Mesenchymal stem cell (in vitro differentiated cells and primary cell): ENCODE measurements at regions not wholly inside any gene's neighbourhood (a gene's known extent, or its start where the extent isn't known, plus 50 kb on each side); places are given as distances from the start of the nearest gene placed in this dataset.

ENCODE experiments used
- DNase-seq: peaks from one replicate; pipeline ENCODE4 v3.0.0-alpha.2; 2013
- H2AFZ ChIP-seq: one replicate; pipeline ENCODE4 v1.6.1; 2013; ENCODE audit warnings: low read depth, mild to moderate bottlenecking, control low read depth, inconsistent platforms, low read length, moderate library complexity
- H2AK5ac ChIP-seq: 2 replicates; pipeline ENCODE4 v1.6.1; 2013; ENCODE audit warnings: low read length, moderate library complexity, mild to moderate bottlenecking, inconsistent platforms; ENCODE audit not compliant: severe bottlenecking
- H2BK120ac ChIP-seq: one replicate; pipeline ENCODE4 v1.6.1; 2013; ENCODE audit warnings: low read depth, mild to moderate bottlenecking, inconsistent platforms, low read length, moderate library complexity
- H2BK12ac ChIP-seq, 2 experiments: one replicate each; pipeline ENCODE4 v1.6.1; 2013; ENCODE audit warnings: inconsistent platforms in 2 of 2, low read length in 2 of 2, mild to moderate bottlenecking in 2 of 2, moderate library complexity in 2 of 2, control low read depth in 1 of 2
- H2BK15ac ChIP-seq: one replicate; pipeline ENCODE4 v1.6.1; 2013; ENCODE audit warnings: mild to moderate bottlenecking, low read depth, inconsistent platforms; ENCODE audit not compliant: poor library complexity, severe bottlenecking
- H2BK5ac ChIP-seq: 2 replicates; pipeline ENCODE4 v1.6.1; 2013; ENCODE audit warnings: low read depth, mild to moderate bottlenecking, low read length, control low read depth, inconsistent platforms; ENCODE audit not compliant: poor library complexity, severe bottlenecking
- H3K14ac ChIP-seq, 2 experiments: one replicate each; pipeline ENCODE4 v1.6.1; 2013; ENCODE audit warnings: inconsistent platforms in 2 of 2, low read length in 2 of 2, control low read depth in 1 of 2, mild to moderate bottlenecking in 1 of 2, moderate library complexity in 1 of 2
- H3K18ac ChIP-seq, 2 experiments: one replicate each; pipeline ENCODE4 v1.6.1; 2013; ENCODE audit warnings: inconsistent platforms in 2 of 2, low read length in 2 of 2, control low read depth in 1 of 2, low read depth in 1 of 2, mild to moderate bottlenecking in 1 of 2
- H3K23ac ChIP-seq, 2 experiments: one replicate each; pipeline ENCODE4 v1.6.1; 2013; ENCODE audit warnings: inconsistent platforms in 2 of 2, low read length in 2 of 2, mild to moderate bottlenecking in 2 of 2, moderate library complexity in 2 of 2, control low read depth in 1 of 2
- H3K27ac ChIP-seq: 2 replicates; pipeline ENCODE4 v1.5.1; 2013; ENCODE audit warnings: mild to moderate bottlenecking, moderate library complexity, low read length, control low read depth, inconsistent platforms; ENCODE audit not compliant: poor library complexity, severe bottlenecking
- H3K27me3 ChIP-seq, 2 experiments: 2 replicates each; pipeline versions ENCODE4 v1.6.1 to v1.7.0; 2013; ENCODE audit warnings: low read length in 2 of 2, mild to moderate bottlenecking in 2 of 2, moderate library complexity in 2 of 2, control low read depth in 1 of 2, inconsistent platforms in 1 of 2; ENCODE audit not compliant: control insufficient read depth in 1 of 2, insufficient read depth in 1 of 2
- H3K36me3 ChIP-seq, 2 experiments: 2 replicates each; pipeline versions ENCODE4 v1.6.1 to v1.7.0; 2013; ENCODE audit warnings: low read length in 2 of 2, control low read depth in 1 of 2, inconsistent platforms in 1 of 2, low read depth in 1 of 2, mild to moderate bottlenecking in 1 of 2; ENCODE audit not compliant: insufficient read depth in 2 of 2, control insufficient read depth in 1 of 2
- H3K4ac ChIP-seq, 2 experiments: one replicate each; pipeline ENCODE4 v1.6.1; 2013; ENCODE audit warnings: inconsistent platforms in 2 of 2, low read length in 2 of 2, mild to moderate bottlenecking in 2 of 2, moderate library complexity in 2 of 2, control low read depth in 1 of 2, low read depth in 1 of 2
- H3K4me1 ChIP-seq: 2 replicates; pipeline ENCODE4 v1.6.1; 2013; ENCODE audit warnings: low read depth, low read length, control low read depth; ENCODE audit not compliant: control insufficient read depth, insufficient read depth
- H3K4me2 ChIP-seq: 2 replicates; pipeline ENCODE4 v1.6.1; 2013; ENCODE audit warnings: low read length, mild to moderate bottlenecking, inconsistent platforms; ENCODE audit not compliant: poor library complexity, severe bottlenecking
- H3K4me3 ChIP-seq, 2 experiments: 2 replicates each; pipeline versions ENCODE4 v1.5.1 to v1.7.0; 2013; ENCODE audit warnings: low read length in 2 of 2, mild to moderate bottlenecking in 2 of 2, control low read depth in 1 of 2, low read depth in 1 of 2; ENCODE audit not compliant: insufficient read depth in 1 of 2
- H3K79me1 ChIP-seq: replicated peaks from 2 replicates; pipeline ENCODE4 v1.6.1; 2013; ENCODE audit warnings: mild to moderate bottlenecking, control low read depth, low read length, inconsistent platforms; ENCODE audit not compliant: poor library complexity, severe bottlenecking
- H3K9ac ChIP-seq: 2 replicates; pipeline ENCODE4 v1.7.0; 2013; ENCODE audit warnings: mild to moderate bottlenecking, low read length, moderate library complexity
- H3K9me3 ChIP-seq: 2 replicates; pipeline ENCODE4 v1.7.0; 2013; ENCODE audit warnings: mild to moderate bottlenecking, low read length; ENCODE audit not compliant: control insufficient read depth
- H4K8ac ChIP-seq: one replicate; pipeline ENCODE4 v1.6.1; 2013; ENCODE audit warnings: inconsistent platforms, mild to moderate bottlenecking, low read length, moderate library complexity
- H4K91ac ChIP-seq: one replicate; pipeline ENCODE4 v1.6.1; 2013; ENCODE audit warnings: mild to moderate bottlenecking, low read length, inconsistent platforms
- WGBS: methylation state at CpG from one replicate; pipeline ENCODE4 v1.1.7; 2013; ENCODE audit warnings: mixed read lengths; 5-methylcytosine and 5-hydroxymethylcytosine counted together

DNA sequence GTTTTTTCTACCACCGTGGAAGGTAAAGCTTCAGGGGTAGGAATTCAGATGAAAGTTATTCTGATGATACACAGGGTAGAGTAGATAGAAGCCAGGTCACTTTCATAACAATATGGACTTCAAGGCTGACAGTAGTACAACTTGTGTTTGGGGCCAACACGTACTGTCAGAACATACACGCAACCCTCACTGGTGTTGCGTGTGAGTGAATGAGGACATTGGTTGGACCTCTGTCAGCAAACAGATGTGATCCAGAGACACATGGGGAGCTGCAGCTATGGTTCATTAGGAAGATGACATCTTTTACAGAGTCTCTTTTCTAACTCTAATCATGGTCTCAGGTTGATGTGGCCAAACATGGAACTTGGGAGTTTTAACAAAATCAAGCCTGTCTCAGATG is 70.1 kb upstream of the MOCS2 start:
- no peak overlapping the region for H3K18ac ChIP-seq
- H2BK5ac ChIP-seq, result no peak overlapping the region
- 97% methylated on average over 4 of the region's 4 CpGs for WGBS
- no peak overlapping the region for H2BK15ac ChIP-seq
- H3K9ac ChIP-seq, result no peak overlapping the region
- no peak overlapping the region for H3K4me3 ChIP-seq
- H2BK12ac ChIP-seq, result no peak overlapping the region
- H3K27ac ChIP-seq, result no peak overlapping the region
- H3K4me2 ChIP-seq, result no peak overlapping the region
- no peaks in the 10 kb centered on the region for H3K36me3 ChIP-seq
- H3K4ac ChIP-seq, result no peak overlapping the region
- H3K27me3 ChIP-seq, result no peaks in the 10 kb centered on the region
- no peak overlapping the region for H3K14ac ChIP-seq
- no peak overlapping the region for H3K23ac ChIP-seq
- no peak overlapping the region for H2AK5ac ChIP-seq
- no peak overlapping the region for H2BK120ac ChIP-seq
- H4K8ac ChIP-seq, result no peak overlapping the region
- H3K9me3 ChIP-seq, result peaks cover 10% of the 10 kb centered on the region
- no peaks in the 10 kb centered on the region for H3K4me1 ChIP-seq
- no peaks in the 10 kb centered on the region for H3K79me1 ChIP-seq
- no peak for DNase-seq
- no peak overlapping the region for H4K91ac ChIP-seq
- no peak overlapping the region for H2AFZ ChIP-seq

DNA sequence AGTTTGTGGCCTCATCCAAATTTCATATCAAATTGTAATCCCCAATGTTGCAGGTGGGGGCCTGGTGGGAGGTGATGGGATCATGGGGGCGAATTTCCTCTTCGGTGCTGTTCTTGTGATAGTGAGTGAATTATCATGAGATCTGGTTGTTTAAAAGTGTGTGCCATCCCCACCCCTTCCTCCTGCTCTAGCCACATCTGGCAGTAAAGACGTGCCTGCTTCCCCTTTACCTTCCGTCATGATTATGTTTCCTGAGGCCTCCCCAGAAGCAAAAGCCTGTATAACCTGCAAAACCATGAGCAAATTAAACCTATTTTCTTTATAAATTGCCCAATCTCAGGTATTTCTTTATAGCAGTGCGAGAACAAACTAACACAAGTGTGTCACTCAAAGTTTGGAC is 71.0 kb upstream of the MOCS2 start:
- Histone ChIP-seq H3K23ac (no peak overlapping the region), H3K9me3 (peaks cover 3% of the 10 kb centered on the region), H4K91ac (no peak overlapping the region), H3K4me1 (no peaks in the 10 kb centered on the region), H2BK15ac (no peak overlapping the region), H3K4me2 (no peak overlapping the region), H2BK120ac (no peak overlapping the region), H3K27me3 (no peaks in the 10 kb centered on the region), H4K8ac (no peak overlapping the region), H3K18ac (no peak overlapping the region), H3K4ac (no peak overlapping the region), H3K79me1 (no peaks in the 10 kb centered on the region), H2AK5ac (no peak overlapping the region), H3K36me3 (no peaks in the 10 kb centered on the region), H2AFZ (no peak overlapping the region), H2BK12ac (no peak overlapping the region), H3K14ac (no peak overlapping the region), H3K4me3 (no peak overlapping the region), H3K27ac (no peak overlapping the region), H2BK5ac (no peak overlapping the region), H3K9ac (no peak overlapping the region)
- no peak for DNase-seq
- WGBS, result 96% methylated on average over 4 of the region's 5 CpGs

DNA sequence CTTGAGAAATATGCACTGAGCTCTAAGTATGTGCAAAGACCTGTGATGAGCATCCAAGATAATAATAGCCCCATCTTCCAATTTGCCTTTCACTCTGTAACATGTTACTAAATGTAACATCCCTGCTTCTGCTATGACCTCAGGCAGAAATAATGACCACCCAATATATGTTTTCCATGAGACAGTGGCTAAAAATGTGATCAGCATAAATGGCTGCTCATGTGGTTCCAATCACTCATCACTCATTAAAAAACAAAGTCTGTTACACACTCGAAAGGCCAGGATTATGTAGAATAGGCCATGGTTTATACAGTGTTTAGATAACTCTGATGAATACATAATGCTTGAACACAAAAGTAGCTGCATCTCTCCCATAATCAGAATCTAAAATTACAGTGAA is 71.4 kb upstream of the MOCS2 start:
- Histone ChIP-seq H3K27me3 (no peaks in the 10 kb centered on the region), H4K8ac (no peak overlapping the region), H3K9ac (no peak overlapping the region), H3K18ac (no peak overlapping the region), H3K4me1 (no peaks in the 10 kb centered on the region), H3K4me3 (no peak overlapping the region), H3K9me3 (peaks cover under 1% of the 10 kb centered on the region), H2BK12ac (no peak overlapping the region), H3K36me3 (no peaks in the 10 kb centered on the region), H2BK15ac (no peak overlapping the region), H4K91ac (no peak overlapping the region), H3K4me2 (no peak overlapping the region), H3K4ac (no peak overlapping the region), H2BK120ac (no peak overlapping the region), H3K14ac (no peak overlapping the region), H3K27ac (no peak overlapping the region), H3K79me1 (no peaks in the 10 kb centered on the region), H2BK5ac (no peak overlapping the region), H2AFZ (no peak overlapping the region), H3K23ac (no peak overlapping the region), H2AK5ac (no peak overlapping the region)
- no CpG with 5 or more reads among the region's 1 CpG for WGBS
- no peak for DNase-seq

DNA sequence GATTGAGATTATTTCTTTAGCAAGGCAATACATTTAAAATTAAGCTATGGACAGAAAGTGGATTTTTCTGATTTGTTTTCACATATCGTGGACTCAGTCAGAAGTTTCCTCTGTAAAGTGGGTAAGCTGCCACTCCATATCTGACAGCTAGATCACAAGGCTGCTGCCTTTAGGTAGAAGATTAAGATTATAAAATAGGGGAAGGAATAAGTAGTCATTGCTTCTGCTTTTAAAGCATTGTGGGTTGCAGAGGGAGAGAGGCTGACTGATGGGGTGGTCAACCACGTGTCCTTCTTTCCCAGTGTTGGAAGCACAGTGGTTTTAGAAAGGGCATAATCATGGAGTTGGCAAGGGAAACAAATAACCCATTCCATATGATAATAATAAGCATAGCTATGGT is 74.3 kb upstream of the MOCS2 start:
- Histone ChIP-seq H2AFZ (no peak overlapping the region), H3K4me3 (no peak overlapping the region), H3K27ac (no peak overlapping the region), H3K4ac (no peak overlapping the region), H3K14ac (no peak overlapping the region), H3K9me3 (peaks cover 4% of the 10 kb centered on the region), H4K91ac (no peak overlapping the region), H3K9ac (no peak overlapping the region), H3K79me1 (no peaks in the 10 kb centered on the region), H3K18ac (no peak overlapping the region), H3K23ac (no peak overlapping the region), H2AK5ac (no peak overlapping the region), H2BK15ac (no peak overlapping the region), H2BK12ac (no peak overlapping the region), H4K8ac (no peak overlapping the region), H2BK120ac (no peak overlapping the region), H3K4me1 (no peaks in the 10 kb centered on the region), H3K36me3 (no peaks in the 10 kb centered on the region), H3K27me3 (no peaks in the 10 kb centered on the region), H3K4me2 (no peak overlapping the region), H2BK5ac (no peak overlapping the region)
- no peak for DNase-seq
- 95% methylated on average over 1 of the region's 2 CpGs for WGBS
